Tibial nerve (tissue), 4 donors: ENCODE measurements at regions not wholly inside any gene's neighbourhood (a gene's known extent, or its start where the extent isn't known, plus 50 kb on each side); places are given as distances from the start of the nearest gene placed in this dataset.

Experiments
- DNase-seq, 2 donors: peaks; one replicate each; pipeline ENCODE4 v3.0.0-alpha.2; 2019; ENCODE audit warnings: low spot score in 2 of 2
- H3K27ac ChIP-seq, 4 donors: fragments of 200-600 bp; sonication (generic) in 3 of 4; one replicate each; pipeline ENCODE4 v1.5.1; 2017 to 2019; ENCODE audit warnings: mild to moderate bottlenecking in 1 of 4
- H3K27me3 ChIP-seq, 2 donors: fragments of 200-600 bp; sonication (generic) in 1 of 2; one replicate each; pipeline versions ENCODE4 v1.5.1 to v1.6.0; 2017 to 2019
- H3K36me3 ChIP-seq, 3 donors: fragments of 200-600 bp; sonication (generic); one replicate each; pipeline ENCODE4 v1.5.1; 2018 to 2019
- H3K4me1 ChIP-seq, 4 donors: fragments of 200-600 bp; sonication (generic) in 3 of 4; one replicate each; pipeline ENCODE4 v1.5.1; 2017 to 2019
- H3K4me3 ChIP-seq, 4 donors: fragments of 200-600 bp; sonication (generic) in 3 of 4; one replicate each; pipeline ENCODE4 v1.5.1; 2017 to 2019; ENCODE audit warnings: mild to moderate bottlenecking in 1 of 4, moderate library complexity in 1 of 4
- H3K9me3 ChIP-seq, 4 donors: fragments of 200-600 bp; sonication (generic) in 3 of 4; one replicate each; pipeline ENCODE4 v1.5.1; 2017 to 2019
- CTCF ChIP-seq, 5 experiments: fragments of 200-600 bp in 3 of 5; fragments of 450-650 bp in 2 of 5; sonication (generic) in 3 of 5; IDR thresholded peaks; one replicate each; pipeline ENCODE4 v1.5.1; 2016 to 2019; ENCODE audit warnings: antibody characterized with exemption in 5 of 5, mild to moderate bottlenecking in 3 of 5, moderate library complexity in 2 of 5
- EP300 ChIP-seq, 2 donors: sonication (generic); formaldehyde crosslinking; IDR thresholded peaks; one replicate each; pipeline ENCODE4 v1.6.1; 2017; ENCODE audit warnings: antibody characterized with exemption in 2 of 2, mild to moderate bottlenecking in 1 of 2
- POLR2A ChIP-seq, 2 donors: fragments of 450-650 bp; IDR thresholded peaks; one replicate each; pipeline ENCODE4 v1.6.1; 2017; ENCODE audit warnings: antibody characterized with exemption in 2 of 2, mild to moderate bottlenecking in 2 of 2, moderate library complexity in 2 of 2
- WGBS, 2 donors: methylation state at CpG; one replicate each; pipeline ENCODE4 v1.1.5; 2018; 5-methylcytosine and 5-hydroxymethylcytosine counted together

DNA sequence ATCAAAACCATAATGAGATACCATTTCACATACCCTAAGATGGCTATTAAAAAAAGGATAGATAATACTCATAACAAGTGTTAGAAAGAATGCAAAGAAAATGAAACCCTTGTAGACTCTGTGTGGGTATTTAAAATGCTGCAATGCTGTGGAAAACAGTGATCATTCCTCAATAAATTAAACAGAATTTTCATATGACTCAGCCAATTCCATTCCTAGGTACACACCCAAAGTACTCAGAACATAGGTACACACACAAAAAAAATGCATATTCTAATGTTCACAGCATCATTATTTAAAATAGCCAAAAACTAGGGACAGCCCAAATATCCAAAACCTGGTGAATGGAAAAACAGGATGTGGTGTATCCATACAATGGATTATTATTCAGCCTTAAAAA is 502.3 kb downstream of the KCNJ3 start:
- DNase-seq, result no peak
- no peaks in the 10 kb centered on the region for H3K36me3 ChIP-seq
- H3K9me3 ChIP-seq, result no peaks in the 10 kb centered on the region
- H3K27me3 ChIP-seq, result no peaks in the 10 kb centered on the region
- TF ChIP-seq EP300 (IDR thresholded peaks at IDR 0.05) (no peak), CTCF (IDR thresholded peaks at IDR 0.05) (no peak), POLR2A (IDR thresholded peaks at IDR 0.05) (no peak)
- no peaks in the 10 kb centered on the region for H3K4me1 ChIP-seq
- no peak overlapping the region for H3K27ac ChIP-seq
- no peak overlapping the region for H3K4me3 ChIP-seq

DNA sequence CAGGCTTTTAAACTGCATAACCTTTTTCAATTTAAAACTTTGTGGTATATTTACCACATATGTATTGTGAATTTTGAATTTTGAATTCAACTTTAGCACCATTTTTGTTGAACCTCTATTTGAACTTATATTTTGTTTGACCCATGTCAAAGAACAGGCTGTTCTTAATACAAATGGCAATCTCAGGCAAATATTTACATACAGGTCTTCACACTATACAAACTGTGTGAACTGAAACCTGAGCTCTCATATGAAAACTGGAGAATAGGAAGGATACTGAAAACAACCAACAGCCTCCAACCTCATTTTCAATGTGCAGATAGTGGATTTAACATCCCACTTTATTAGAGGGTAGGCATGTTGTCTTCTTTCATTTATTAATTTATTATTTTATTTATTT is 491.8 kb downstream of the KCNJ3 start:
- Histone ChIP-seq H3K27me3 (no peaks in the 10 kb centered on the region), H3K4me3 (no peak overlapping the region), H3K27ac (no peak overlapping the region), H3K4me1 (no peaks in the 10 kb centered on the region), H3K9me3 (no peaks in the 10 kb centered on the region), H3K36me3 (no peaks in the 10 kb centered on the region)
- DNase-seq, result no peak
- TF ChIP-seq CTCF (IDR thresholded peaks at IDR 0.05) (no peak), POLR2A (IDR thresholded peaks at IDR 0.05) (no peak), EP300 (IDR thresholded peaks at IDR 0.05) (no peak)

GRCh38 chr2:155178921-155179320 is 480.4 kb downstream of the KCNJ3 start:
- WGBS, 2 donors, result 79 to 83% methylated on average over 3 of the region's 3 CpGs
- Histone ChIP-seq H3K36me3 (no peaks in the 10 kb centered on the region), H3K9me3 (no peaks in the 10 kb centered on the region), H3K4me1 (no peaks in the 10 kb centered on the region), H3K27ac (no peak overlapping the region), H3K4me3 (no peak overlapping the region), H3K27me3 (no peaks in the 10 kb centered on the region)
- DNase-seq, result no peak
- TF ChIP-seq CTCF (IDR thresholded peaks at IDR 0.05) (no peak), POLR2A (IDR thresholded peaks at IDR 0.05) (no peak), EP300 (IDR thresholded peaks at IDR 0.05) (no peak)

DNA sequence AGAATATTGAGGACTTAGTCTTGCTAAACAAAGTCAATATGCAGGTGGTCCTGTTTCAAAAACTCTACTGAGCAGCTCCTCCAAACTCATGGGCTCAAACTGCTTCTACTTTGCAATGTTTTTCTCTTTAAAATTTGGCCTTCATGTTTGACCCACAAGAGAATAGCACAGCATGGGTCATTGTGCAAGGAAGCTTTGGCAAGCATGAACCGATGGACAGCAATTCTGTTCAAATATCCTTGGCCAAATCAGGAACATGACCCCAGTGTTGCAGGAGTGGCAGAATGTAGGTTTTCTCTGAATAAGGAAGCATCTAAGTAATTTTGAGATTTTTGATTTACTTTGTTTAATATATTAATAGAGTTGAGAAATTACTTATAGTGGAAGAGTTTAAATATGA is 477.9 kb downstream of the KCNJ3 start:
- Histone ChIP-seq H3K4me3 (no peak overlapping the region), H3K36me3 (no peaks in the 10 kb centered on the region), H3K27me3 (no peaks in the 10 kb centered on the region), H3K4me1 (no peaks in the 10 kb centered on the region), H3K9me3 (no peaks in the 10 kb centered on the region), H3K27ac (no peak overlapping the region)
- WGBS, 2 donors, result 13 to 27% methylated on average over 1 of the region's 1 CpG
- no peak for DNase-seq
- TF ChIP-seq EP300 (IDR thresholded peaks at IDR 0.05), result no peak
- TF ChIP-seq POLR2A (IDR thresholded peaks at IDR 0.05), result no peak
- no peak for TF ChIP-seq CTCF (IDR thresholded peaks at IDR 0.05)

GRCh38 chr2:155169317-155169716 is 470.8 kb downstream of the KCNJ3 start:
- no peaks in the 10 kb centered on the region for H3K36me3 ChIP-seq
- H3K4me1 ChIP-seq, result no peaks in the 10 kb centered on the region
- no peak for TF ChIP-seq EP300 (IDR thresholded peaks at IDR 0.05)
- TF ChIP-seq CTCF (IDR thresholded peaks at IDR 0.05), result no peak
- no peak for TF ChIP-seq POLR2A (IDR thresholded peaks at IDR 0.05)
- WGBS, 2 donors, result 77 to 86% methylated on average over 5 of the region's 5 CpGs
- no peaks in the 10 kb centered on the region for H3K27me3 ChIP-seq
- DNase-seq, result no peak
- H3K27ac ChIP-seq, result no peak overlapping the region
- H3K4me3 ChIP-seq, result no peak overlapping the region
- no peaks in the 10 kb centered on the region for H3K9me3 ChIP-seq
